GM12874 (cell line): ENCODE measurements at regions not wholly inside any gene's neighbourhood (a gene's known extent, or its start where the extent isn't known, plus 50 kb on each side); places are given as distances from the start of the nearest gene placed in this dataset.

ENCODE experiments used
- CTCF ChIP-seq: IDR thresholded peaks from 2 replicates; pipeline ENCODE4 v1.5.1; 2011; ENCODE audit warnings: low read depth, mild to moderate bottlenecking, control low read depth, low read length, moderate library complexity; ENCODE audit not compliant: insufficient read depth

GRCh38 chr20:12433724-12434123, 516.0 kb downstream of the BTBD3 start:
- TF ChIP-seq CTCF, result no peak

GRCh38 chr20:12434672-12435071, 517.0 kb downstream of the BTBD3 start:
- no peak for TF ChIP-seq CTCF

- TF ChIP-seq CTCF, result no peak
Measured at GRCh38 chr20:12435268-12435667, 517.6 kb downstream of the BTBD3 start.

- no peak for TF ChIP-seq CTCF
Measured at GRCh38 chr20:12453711-12454110, 536.0 kb downstream of the BTBD3 start.

GRCh38 chr20:12455148-12455547, 537.5 kb downstream of the BTBD3 start:
- no peak for TF ChIP-seq CTCF

GRCh38 chr20:12458241-12458640, 540.5 kb downstream of the BTBD3 start:
- TF ChIP-seq CTCF, result no peak

GRCh38 chr20:12464036-12464435, 544.7 kb upstream of the SPTLC3 start:
- TF ChIP-seq CTCF, result no peak

- no peak for TF ChIP-seq CTCF
Measured at GRCh38 chr20:12466915-12467314, 541.9 kb upstream of the SPTLC3 start.
